OCI-M1 (cell line): ENCODE measurements at regions not wholly inside any gene's neighbourhood (a gene's known extent, or its start where the extent isn't known, plus 50 kb on each side); places are given as distances from the start of the nearest gene placed in this dataset.

Source experiments
- DNase-seq: peaks from one replicate; lab custom pipeline; 2025; lab: John Stamatoyannopoulos, UW

DNA sequence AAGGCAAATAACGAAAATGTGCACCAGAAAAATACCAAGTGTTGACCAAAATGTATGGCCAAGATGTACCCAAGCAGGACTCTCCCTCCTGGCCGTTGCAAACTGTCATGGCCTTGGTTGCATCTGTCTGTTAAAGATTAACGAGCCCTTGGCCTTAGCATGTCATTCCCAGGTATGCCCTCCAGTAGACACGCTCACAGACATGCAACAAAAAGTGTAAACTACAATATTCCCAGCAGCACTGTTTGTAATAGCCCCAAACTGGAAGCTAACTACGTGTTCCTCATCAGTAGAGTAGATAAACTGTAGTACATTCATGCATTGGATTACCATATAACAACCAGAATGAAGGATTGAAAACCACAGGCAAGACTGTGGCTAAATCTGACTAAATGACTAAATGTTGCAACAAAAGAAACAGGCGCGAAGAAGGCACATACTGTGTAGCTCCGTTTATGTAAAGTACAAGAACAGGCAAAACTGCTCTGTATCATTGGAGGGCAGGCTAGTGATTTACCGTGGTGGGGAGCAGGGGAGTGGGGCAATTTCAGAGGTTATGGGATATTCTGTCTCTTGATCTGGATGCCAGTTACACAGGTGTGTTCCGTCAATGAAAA is 232.8 kb upstream of the DIO3 start:
- DNase-seq = no peak

DNA sequence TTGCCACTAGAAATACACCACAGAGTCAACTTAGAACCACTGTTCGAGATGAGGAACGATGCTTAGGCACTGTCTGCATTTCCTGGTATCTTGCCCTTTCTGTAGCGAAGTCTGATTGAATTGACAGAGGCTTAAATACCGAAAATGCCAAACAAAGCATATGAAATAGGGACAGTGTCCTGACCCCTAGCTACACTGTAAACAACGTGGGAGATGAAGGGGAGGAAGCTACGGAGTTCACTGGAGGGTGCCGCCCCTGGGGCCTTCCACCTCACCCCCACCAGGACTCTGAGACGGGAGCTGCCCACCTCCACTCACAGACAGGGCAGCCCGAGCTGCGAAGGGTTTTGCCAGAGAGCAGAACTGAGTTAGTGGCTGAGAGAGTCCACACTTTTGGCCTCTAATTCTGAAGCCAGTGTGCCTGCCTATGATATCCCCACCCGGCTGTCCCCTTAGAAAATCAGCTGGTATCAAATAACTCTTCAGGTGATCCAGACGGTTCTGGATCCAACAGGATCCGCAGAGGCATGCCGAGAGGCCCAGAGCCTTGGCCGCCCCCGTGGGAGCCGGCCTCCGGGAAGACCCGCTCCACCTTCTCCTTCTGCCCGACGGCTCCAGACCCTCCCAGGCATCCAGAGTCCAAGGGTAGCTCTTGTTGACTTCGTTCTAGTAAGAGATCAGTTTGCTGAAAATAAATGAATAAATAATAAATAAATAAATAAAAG is 230.7 kb upstream of the DIO3 start:
- no peak for DNase-seq

DNA sequence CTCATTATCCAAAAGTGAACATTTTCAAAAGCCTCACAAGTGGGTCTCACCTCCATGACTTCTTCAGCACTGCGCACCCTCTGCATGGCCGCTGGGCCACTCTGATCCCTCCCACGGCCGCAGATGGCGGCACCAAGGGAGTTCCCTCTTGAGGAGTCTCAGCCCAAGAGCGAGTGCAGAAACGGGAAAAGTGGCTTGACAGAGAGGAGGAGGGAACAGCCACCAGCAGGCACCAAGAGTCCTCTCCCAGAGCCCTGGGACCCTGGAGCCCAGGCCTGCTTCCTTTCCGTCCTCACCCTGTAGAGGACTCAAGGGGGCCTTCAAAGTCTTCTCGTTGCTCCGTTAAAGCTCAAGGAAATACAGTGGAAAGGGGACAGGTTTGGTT is 230.2 kb upstream of the DIO3 start:
- DNase-seq = no peak

DNA sequence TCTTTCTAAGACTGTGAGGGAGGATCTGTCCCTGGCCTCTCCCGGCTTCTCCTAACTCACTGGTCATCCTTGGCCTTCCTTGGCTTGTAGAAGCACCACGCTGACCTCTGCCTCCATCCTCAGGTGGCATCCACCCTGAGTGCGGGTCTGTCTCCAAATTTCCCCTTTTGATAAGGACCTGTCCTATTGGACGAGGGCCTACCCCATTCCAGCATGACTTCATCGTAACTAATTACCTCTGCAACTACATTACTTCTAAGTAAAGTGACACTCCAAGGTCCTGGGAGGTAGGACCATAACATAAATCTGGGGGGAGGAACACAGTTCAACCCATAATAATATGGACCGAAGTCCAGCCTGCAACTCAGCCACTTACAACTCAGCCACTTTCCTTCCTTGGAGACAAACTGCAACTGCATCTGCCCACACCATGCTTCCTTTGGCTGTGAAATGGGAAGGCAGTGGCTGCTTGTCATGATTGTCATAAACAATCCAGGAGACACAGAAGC is 229.6 kb upstream of the DIO3 start:
- DNase-seq = no peak

DNA sequence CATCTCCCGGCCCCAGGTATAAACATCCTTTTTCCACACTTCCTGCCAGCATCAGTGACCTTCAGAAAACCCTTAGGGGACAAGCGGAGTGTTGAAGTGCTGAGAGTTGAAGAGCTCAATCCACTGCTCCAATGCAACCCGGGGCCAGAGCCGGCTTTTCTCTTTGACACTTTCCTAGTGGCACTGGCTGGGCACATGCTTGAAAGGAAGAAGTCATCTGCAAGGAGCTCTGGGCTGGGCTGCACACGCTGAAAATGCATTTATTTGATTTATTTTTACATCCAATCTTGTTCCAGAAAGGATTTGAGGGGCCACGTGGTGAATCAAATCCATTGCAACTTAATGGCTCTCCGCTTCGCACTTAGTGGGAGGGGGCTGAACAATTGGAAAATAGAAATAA is 229.0 kb upstream of the DIO3 start:
- no peak for DNase-seq

DNA sequence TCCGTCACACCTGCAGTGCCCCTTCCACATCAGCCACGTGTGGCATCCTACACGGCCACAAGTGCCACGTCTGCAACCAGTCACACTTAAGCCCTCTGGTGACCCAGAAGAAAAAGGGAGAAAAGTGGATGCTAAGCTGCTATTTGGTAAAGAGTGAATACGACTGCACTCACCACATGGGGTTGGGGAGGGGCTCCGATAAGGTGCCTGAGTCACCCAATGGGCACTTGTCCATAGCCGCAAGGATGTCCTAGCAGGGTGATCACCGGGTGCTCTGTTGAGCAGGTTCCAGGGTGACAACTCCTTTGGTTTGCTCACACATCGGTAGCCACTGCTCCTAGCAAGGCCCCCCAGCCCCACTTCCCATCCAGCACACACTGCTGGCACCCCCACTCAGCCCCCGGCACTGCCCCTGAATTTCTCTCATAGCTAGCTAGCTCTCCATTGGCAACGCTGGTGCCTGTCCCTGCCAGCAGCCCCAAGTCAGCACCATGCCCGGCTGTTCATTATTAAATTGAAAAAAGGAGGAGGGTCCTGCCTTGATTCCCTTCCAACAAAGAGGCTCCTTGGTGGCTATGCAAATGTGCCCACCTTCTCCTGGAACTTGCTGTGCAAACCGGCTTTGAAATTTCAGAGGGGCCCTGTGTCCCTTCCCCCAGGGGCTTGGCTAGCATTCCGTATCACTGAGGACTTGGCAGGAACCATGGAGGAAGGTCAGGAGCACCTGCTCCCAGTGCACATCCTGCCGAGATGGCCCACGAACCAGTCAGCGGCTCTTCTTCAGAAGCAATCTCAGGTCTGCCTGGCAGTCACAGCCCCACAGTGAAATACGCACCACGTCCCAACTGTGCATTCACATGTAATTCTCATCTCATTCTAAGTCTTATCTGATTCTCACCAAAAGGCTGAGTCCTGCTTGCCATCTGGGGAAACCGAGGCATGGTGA is 227.7 kb upstream of the DIO3 start:
- DNase-seq = no peak

DNA sequence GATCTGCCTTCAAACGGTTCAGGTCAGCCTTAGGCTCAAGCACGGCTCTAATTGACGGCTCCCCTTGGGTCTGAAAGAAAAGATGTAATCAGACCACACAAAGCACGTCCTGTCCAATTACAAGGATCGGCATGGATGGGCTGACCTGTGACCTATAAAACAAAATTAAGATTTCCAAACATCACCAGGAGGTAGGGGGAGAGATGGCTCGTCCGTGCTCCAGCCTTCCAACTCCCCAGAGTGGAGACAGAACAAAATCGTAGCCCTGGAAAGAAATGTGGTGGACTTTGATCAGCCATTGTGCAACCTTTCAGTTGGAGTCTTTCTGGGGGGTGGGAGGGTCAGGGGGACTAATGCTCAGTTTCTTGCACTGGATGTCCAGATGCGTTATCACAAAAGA is 226.6 kb upstream of the DIO3 start:
- DNase-seq = no peak

DNA sequence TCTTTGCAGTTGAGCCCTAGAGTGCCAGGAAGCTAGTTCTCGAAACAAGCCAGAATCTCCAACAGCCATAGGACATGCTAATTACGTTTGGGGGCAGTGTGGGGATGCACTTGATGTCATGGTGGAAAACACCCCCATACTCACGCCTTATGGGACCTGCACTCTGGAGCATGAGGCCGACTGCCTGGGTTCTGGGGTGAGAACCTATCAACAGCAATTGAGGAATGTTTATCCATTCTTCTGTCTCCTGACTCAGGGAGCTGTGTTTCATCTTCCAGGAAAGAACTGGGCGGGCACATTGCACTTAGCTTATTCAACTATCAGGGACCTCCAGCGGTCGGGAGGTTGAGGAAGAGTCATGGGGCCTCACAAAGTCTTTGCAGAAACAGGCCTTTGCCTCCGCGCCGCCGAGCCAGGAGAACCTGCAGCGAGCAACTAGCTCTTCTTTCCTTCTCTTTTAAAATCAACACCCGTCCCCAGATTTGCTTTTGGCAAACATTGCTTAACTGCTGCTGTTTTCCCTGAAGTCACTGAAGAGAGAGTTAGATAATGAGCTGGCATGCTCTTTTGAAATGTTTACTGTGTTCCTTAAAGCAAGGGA is 226.1 kb upstream of the DIO3 start:
- no peak for DNase-seq

DNA sequence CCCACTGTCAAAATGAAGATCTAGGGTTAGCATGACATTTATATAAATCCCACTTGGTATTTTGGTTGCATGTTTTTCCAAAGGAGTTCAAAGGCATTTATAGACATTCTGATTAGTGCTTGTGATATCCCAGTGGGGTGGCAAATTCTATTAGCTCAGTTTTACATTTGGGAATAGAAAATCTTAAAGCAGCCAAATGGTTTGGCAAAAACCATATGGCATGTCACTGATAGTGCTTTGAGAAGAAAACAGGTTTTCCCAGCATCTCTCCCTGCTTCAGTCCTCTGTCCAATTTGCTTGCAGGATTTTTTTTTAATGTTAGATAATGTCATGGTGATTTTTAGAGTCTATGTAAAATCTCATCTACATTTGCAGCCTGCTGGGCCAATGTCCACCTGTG is 225.1 kb upstream of the DIO3 start:
- DNase-seq = no peak

DNA sequence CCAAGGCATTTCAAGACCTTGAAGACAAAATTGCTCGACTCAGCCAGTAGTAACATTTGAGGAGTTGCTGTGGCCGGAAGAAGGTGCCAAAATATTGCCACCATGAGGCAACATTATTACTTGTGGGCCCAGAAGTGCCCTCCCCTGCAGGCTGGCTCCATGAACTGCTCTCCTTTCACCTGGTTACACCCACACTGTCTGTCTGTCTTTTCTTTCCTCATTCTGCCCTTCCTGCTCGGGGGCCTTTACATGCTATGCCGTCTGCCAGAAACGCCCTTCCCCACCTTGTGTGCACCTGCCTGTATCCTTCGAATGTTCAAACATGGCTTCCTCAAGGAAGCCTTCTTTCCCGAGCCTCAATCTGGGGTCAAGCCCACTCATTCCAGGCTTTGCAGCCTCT is 224.2 kb upstream of the DIO3 start:
- no peak for DNase-seq

DNA sequence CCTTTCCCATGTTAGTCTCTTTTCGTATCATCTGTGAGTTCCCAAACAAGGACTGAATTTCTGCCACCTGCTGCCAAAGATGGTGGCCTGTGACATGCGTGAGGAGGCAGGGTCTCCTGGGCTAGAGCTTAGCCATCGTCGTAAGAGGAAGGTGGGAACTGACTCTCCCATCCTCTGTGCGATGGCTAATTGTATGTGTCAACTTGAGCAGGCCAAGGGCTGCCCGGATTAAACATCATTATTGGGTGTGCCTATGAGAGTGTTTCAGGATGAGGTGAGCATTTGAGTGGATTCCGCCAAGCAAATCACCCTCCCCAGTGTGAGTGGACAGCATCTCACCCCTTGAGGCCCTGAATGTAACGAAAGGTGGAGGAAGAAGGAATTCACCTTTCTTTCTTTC is 220.7 kb upstream of the DIO3 start:
- DNase-seq = no peak

DNA sequence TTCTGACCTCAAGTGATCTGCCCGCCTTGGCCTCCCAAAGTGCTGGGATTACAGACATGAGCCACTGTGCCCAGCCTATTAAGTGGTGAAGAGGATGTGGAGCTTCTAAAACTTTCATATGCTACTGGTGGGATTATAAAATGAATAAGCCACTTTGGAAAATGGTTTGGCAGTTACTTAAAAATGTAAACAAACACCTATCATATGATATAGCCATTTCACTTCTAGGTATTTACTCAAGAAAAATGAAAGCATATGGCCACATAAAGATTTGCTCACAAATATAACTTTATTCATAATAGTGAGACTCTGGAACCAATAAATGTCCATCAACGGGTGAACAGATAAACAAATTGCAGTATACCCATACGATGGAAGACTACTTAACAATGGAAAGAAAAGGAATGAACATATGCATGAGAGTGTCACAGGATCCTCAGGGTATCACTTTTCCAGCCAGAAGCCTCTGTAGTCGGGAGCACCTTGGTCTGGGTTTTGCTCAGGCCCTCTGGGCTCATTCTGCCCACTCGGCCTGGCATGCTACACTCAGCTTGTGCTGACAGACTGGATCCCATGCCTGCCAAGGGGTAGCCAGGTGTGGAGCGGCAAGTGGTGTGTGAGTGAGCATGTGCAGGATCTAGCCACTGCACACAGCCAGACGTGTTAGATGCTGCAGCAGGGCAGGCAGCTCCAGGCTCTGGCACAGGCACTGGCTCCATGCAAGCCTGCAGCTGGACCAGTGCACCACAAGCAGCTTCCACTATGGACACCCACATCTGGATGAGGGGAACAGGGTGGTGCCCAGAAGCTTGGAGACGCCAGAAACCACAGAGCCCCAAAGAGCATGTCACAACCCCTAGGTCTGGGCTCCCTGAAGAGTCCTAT is 213.2 kb upstream of the DIO3 start:
- DNase-seq = no peak

DNA sequence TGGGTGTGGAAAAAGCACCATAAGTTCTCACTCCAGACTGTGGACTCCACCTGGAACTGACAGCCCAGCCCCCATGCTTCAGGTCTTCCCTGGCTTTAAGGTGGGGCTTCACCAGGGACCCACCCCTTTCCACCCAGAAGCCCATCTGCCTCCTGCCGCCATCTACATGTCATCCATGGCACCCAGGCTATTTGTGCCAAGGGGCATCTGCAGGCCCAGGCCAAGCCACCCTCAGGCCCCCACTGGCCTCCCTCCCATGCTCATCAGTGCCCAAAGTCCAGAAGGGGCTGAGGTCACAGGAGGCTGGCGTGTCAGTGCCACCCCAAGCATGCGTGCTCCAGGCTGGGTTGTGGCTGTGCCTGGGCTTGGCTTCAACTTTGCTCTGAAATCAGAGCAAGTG is 212.2 kb upstream of the DIO3 start:
- no peak for DNase-seq

DNA sequence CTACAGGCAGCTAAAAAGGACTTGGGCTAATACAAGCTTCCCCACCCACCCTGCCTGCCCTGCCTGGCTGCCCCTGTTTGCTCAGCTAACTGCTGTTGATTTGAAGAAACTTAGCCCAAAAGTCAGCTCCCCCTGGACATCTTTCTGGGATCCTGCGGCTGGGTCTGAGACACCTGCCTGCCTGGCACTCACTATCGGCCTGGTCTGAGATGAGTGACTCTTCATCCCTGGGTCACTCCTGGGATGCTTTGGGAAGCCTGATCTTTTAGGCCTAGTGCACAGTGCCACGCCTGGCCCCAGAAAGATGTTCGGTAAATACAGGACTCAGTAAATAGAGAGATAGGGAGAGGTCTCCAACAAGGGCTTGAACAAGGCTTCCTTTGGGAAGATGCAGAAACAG is 211.3 kb upstream of the DIO3 start:
- no peak for DNase-seq

DNA sequence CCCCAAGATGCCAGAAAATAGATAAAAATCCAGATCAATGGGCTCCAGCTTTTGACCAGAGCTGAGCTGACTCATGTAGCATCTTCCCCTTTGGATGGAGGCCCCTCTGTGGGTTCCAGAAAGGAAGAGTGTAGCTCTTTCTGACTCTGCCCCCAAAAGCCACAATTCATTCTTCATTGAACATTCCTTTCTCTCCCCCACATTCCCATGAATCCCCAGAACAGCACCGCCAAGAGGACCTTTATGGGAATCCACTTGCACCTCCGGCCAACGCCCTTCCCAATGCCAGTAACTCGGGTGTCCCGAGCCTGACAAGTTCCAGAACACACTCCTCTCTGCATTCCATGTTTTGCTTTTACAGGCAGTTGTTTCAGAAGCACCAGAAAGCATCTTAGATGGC is 210.6 kb upstream of the DIO3 start:
- DNase-seq = no peak

DNA sequence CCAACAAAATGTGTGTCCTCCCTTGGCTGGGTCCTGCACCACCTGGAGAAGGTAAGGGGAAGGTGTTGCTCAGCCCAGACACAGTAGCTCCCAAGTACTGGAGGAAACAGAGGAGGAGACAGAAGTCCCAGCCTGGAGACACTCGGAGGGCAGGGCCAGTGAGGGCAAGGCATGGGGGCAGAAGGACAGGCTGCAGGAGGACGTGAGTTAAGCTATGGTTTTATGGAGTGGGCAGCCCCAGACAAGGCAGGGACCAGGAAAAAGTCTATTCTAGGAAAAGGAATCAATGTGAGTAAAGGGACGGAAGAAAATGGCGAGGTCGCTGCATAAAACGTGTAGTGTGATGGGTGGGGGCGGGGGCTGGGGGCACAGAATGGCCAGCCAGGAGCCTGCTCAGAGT is 210.1 kb upstream of the DIO3 start:
- no peak for DNase-seq

DNA sequence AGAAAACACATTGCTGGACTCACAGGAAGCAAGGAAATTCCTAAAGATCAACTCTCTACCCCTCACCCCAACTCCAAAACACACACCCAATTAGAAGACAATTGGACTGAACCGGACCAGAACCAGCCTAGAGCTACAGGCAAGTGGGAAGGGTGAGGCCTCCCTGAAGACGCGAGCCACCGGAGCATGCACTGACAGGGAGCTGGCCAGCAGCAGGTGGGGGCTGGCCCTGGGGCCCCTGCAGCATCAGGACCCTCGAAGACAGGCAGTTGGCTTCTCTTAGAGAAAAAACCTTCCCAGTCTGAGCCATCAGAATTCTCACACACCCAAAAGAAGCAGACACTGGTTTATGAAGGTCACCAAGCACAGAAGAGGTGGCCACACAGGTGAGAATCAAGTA is 209.5 kb upstream of the DIO3 start:
- no peak for DNase-seq

DNA sequence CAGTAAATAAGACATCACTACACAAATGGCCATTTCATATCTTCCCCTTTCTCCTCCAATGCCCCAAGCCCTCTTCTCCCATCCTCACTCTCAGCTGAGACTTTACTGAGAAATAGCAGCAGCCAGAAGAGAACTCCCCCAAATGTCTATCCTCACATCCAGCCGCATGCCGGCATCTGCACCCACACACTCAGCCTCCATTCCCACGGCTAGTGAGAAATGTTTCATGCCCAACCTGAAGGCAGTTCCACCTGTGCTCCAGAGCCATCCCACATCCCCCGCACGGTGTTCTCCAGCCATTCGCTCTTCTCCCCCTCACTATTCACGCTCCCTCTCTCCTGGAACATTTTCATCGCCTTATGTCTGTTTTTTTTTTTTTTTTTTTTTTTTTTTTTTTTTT is 208.7 kb upstream of the DIO3 start:
- DNase-seq = no peak

DNA sequence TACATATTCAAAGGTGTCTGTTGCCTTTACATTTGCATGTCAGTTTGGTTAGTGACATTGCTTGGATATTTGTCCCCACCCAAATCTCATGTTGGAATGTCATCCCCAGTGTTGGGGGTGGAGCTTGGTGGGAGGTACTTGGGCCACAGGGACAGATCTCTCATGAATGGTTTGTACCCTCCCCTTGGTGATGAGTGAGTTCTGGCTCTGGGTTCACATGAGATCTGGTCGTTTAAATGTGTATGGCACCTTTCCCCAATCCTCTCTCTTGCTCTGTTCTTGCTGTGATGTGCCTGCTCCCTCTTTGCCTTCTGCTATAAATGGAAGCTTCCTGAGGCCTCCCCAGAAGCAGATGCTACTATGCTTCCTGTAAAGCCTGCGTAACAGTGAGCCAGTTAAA is 207.9 kb upstream of the DIO3 start:
- DNase-seq = no peak

DNA sequence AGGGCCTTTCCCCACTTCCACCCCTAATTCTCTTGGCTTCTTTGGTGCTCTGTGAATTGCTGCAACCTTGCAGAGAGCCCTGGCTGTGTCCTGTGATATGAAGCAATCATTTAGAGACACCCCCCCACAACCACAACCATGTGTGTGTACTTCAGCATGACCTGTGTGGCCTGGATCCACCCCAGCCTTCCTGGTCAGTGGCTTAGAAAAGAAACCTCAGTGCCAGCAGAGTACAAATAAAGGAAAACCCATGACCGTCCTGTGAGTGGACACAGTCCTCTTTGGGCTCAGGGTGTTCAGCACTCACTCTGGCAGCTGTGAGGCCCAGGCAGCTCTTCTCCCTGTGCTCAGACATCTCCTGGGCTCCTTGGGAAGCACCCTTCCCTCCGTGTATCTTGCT is 206.6 kb upstream of the DIO3 start:
- no peak for DNase-seq

DNA sequence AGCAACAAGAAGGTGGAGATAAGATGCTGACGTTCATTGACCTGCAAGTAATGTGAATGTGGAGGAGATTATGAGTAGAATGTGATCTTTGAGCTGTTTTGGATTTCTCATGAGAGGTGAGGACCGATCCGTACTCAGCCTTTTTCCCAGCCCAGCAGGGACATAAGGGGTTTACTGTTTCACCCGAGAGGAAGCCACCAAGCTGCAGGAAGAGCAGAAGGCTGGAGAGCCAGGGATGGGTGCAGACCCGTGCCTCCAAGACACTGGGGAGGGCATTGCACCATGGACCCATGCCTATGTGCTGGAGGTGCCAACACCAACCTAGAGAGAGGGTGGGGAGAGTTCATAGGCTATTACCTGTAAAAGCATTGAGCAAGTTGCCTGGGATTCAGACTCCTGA is 206.0 kb upstream of the DIO3 start:
- DNase-seq = no peak

DNA sequence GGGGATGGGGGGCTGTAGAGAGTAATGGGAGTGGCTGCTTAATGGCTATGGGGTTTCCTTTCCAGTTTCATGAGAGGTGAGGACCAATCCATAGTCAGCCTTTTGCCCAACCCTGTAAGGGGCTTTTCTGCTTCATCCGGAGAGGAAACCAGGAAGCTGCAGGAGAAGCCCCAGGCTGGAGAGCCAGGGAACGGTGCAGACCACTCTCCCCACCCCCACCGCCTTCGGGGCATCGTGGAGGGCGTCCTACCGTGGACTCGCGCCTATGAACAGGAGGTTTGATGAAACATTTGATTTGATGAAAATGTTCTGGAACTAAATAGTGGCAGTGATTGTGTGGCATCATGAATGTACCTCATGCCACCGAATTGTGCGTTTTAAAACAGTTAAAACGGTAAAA is 204.3 kb upstream of the DIO3 start:
- DNase-seq = no peak
